ENCODE measurements at regions not wholly inside any gene's neighbourhood (a gene's known extent, or its start where the extent isn't known, plus 50 kb on each side); places are given as distances from the start of the nearest gene placed in this dataset.

DNA sequence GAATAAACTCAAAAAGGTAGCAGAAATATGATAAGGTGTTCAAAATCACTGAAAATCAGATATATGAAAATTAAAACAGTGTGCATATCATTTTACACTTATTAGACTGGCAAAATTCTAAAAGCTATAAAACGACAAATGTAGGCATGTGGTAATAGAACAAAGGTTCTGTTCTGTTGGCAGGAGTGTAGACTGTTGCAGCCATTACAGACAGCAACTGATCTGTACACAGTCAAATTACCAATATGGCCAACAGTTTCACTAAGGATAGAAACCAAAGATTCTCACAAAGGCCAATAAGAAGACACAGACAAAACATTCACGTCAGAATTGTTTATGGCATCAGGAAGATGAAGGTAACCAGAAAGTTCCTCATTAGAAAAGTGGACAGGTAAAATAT lies 112.8 kb upstream of the PLS3 start:
- TF ChIP-seq, protein P1, sequence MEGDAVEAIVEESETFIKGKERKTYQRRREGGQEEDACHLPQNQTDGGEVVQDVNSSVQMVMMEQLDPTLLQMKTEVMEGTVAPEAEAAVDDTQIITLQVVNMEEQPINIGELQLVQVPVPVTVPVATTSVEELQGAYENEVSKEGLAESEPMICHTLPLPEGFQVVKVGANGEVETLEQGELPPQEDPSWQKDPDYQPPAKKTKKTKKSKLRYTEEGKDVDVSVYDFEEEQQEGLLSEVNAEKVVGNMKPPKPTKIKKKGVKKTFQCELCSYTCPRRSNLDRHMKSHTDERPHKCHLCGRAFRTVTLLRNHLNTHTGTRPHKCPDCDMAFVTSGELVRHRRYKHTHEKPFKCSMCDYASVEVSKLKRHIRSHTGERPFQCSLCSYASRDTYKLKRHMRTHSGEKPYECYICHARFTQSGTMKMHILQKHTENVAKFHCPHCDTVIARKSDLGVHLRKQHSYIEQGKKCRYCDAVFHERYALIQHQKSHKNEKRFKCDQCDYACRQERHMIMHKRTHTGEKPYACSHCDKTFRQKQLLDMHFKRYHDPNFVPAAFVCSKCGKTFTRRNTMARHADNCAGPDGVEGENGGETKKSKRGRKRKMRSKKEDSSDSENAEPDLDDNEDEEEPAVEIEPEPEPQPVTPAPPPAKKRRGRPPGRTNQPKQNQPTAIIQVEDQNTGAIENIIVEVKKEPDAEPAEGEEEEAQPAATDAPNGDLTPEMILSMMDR (conservative IDR thresholded peaks at IDR 0.05 in 1 of 2, IDR thresholded peaks at IDR 0.05 in 1 of 2; ENCODE audit: low read depth in 1 of 2, low read length in 2 of 2) = no peak
- no peak for TF ChIP-seq EZH2 (IDR thresholded peaks at IDR 0.05; ENCODE audit: low read length, missing control alignments)
- H3K9me3 ChIP-seq (ENCODE audit: control insufficient read depth, insufficient read depth, low read depth, low read length) = no peaks in the 10 kb centered on the region
- DNase-seq (ENCODE audit: low read depth in 2 of 2) = no peak
- no peaks in the 10 kb centered on the region for H3K79me2 ChIP-seq (ENCODE audit: control insufficient read depth, insufficient read depth, low read length)
- no peak overlapping the region for H2AFZ ChIP-seq (ENCODE audit: low read length)
- H3K36me3 ChIP-seq (ENCODE audit: control insufficient read depth, insufficient read depth, low read length) = no peaks in the 10 kb centered on the region
- H3K4me3 ChIP-seq (replicated peaks in 1 of 4; ENCODE audit: control extremely low read depth in 1 of 4, insufficient read depth in 1 of 4, low read depth in 3 of 4, low read length in 4 of 4) = no peak overlapping the region
- no peaks in the 10 kb centered on the region for H3K4me1 ChIP-seq (ENCODE audit: control insufficient read depth, extremely low read depth, insufficient read depth, low read length)
- H4K20me1 ChIP-seq (ENCODE audit: control insufficient read depth, extremely low read depth, insufficient read depth, low read length) = no peaks in the 10 kb centered on the region
- no peaks in the 10 kb centered on the region for H3K27me3 ChIP-seq (ENCODE audit: control insufficient read depth, insufficient read depth, low read length)
- no peak overlapping the region for H3K4me2 ChIP-seq (ENCODE audit: extremely low read depth, insufficient read depth, low read length)
- H3K27ac ChIP-seq (ENCODE audit: insufficient read depth, low read length) = no peak overlapping the region
- H3K9ac ChIP-seq (ENCODE audit: insufficient read depth, low read length) = no peak overlapping the region

DNA sequence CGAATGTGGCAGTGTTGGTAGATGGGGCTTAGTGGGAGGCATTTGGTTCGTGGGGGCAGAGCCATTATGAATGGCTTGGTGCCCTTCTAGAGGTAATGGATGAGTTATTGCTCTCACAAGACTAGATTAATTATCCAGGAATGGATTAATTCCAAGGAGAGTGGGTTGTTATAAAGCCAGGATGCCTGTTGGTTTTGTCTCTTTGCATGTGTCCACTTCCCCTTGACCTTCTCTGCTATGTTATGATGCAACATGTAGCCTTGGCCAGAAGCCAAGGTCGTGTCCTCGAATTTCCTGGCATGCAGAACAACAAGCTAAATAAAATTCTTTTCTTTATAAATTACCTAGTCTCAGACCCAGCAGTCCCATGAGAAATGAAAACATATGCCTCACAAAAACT lies 111.2 kb upstream of the PLS3 start:
- Histone ChIP-seq H3K27me3 (ENCODE audit: control insufficient read depth, insufficient read depth, low read length) (no peaks in the 10 kb centered on the region), H3K4me3 (replicated peaks in 1 of 4; ENCODE audit: control extremely low read depth in 1 of 4, insufficient read depth in 1 of 4, low read depth in 3 of 4, low read length in 4 of 4) (no peak overlapping the region), H3K9me3 (ENCODE audit: control insufficient read depth, insufficient read depth, low read depth, low read length) (no peaks in the 10 kb centered on the region), H3K79me2 (ENCODE audit: control insufficient read depth, insufficient read depth, low read length) (no peaks in the 10 kb centered on the region), H2AFZ (ENCODE audit: low read length) (no peak overlapping the region), H3K27ac (ENCODE audit: insufficient read depth, low read length) (no peak overlapping the region), H4K20me1 (ENCODE audit: control insufficient read depth, extremely low read depth, insufficient read depth, low read length) (no peaks in the 10 kb centered on the region), H3K36me3 (ENCODE audit: control insufficient read depth, insufficient read depth, low read length) (no peaks in the 10 kb centered on the region), H3K4me2 (ENCODE audit: extremely low read depth, insufficient read depth, low read length) (no peak overlapping the region), H3K9ac (ENCODE audit: insufficient read depth, low read length) (no peak overlapping the region), H3K4me1 (ENCODE audit: control insufficient read depth, extremely low read depth, insufficient read depth, low read length) (no peaks in the 10 kb centered on the region)
- no peak for TF ChIP-seq EZH2 (IDR thresholded peaks at IDR 0.05; ENCODE audit: low read length, missing control alignments)
- TF ChIP-seq, protein P1 (conservative IDR thresholded peaks at IDR 0.05 in 1 of 2, IDR thresholded peaks at IDR 0.05 in 1 of 2; ENCODE audit: low read depth in 1 of 2, low read length in 2 of 2) = no peak
- peak; percentile 56 to 66 for DNase-seq (ENCODE audit: low read depth in 2 of 2)

DNA sequence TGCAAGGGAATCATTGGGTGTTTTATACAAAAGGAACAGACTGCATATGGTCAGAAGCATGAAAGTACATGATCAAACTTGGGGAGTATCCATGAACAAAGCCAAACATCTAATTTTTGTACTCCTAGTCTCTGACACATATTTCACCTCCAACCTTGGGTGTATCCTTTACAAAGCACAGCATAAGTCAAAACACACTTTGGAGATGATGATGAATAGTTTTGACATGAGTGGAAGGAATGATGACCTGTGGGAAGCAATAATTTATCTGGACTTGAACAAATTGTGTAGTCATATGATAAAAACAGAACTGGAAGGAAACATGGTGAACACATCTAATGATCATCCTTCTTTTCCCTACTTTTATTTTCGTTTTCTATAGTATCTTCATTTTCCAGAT lies 108.7 kb upstream of the PLS3 start:
- H3K36me3 ChIP-seq (ENCODE audit: control insufficient read depth, insufficient read depth, low read length) = no peaks in the 10 kb centered on the region
- H3K9ac ChIP-seq (ENCODE audit: insufficient read depth, low read length) = no peak overlapping the region
- no peak overlapping the region for H3K4me2 ChIP-seq (ENCODE audit: extremely low read depth, insufficient read depth, low read length)
- H3K79me2 ChIP-seq (ENCODE audit: control insufficient read depth, insufficient read depth, low read length) = no peaks in the 10 kb centered on the region
- no peaks in the 10 kb centered on the region for H3K9me3 ChIP-seq (ENCODE audit: control insufficient read depth, insufficient read depth, low read depth, low read length)
- H3K4me1 ChIP-seq (ENCODE audit: control insufficient read depth, extremely low read depth, insufficient read depth, low read length) = no peaks in the 10 kb centered on the region
- H3K27ac ChIP-seq (ENCODE audit: insufficient read depth, low read length) = no peak overlapping the region
- no peak overlapping the region for H2AFZ ChIP-seq (ENCODE audit: low read length)
- TF ChIP-seq EZH2 (IDR thresholded peaks at IDR 0.05; ENCODE audit: low read length, missing control alignments) = no peak
- TF ChIP-seq, protein P1 (conservative IDR thresholded peaks at IDR 0.05 in 1 of 2, IDR thresholded peaks at IDR 0.05 in 1 of 2; ENCODE audit: low read depth in 1 of 2, low read length in 2 of 2) = no peak
- peak in 1 of 2 donors; percentile 39 for DNase-seq (ENCODE audit: low read depth in 2 of 2)
- no peaks in the 10 kb centered on the region for H4K20me1 ChIP-seq (ENCODE audit: control insufficient read depth, extremely low read depth, insufficient read depth, low read length)
- H3K4me3 ChIP-seq (replicated peaks in 1 of 4; ENCODE audit: control extremely low read depth in 1 of 4, insufficient read depth in 1 of 4, low read depth in 3 of 4, low read length in 4 of 4) = no peak overlapping the region
- H3K27me3 ChIP-seq (ENCODE audit: control insufficient read depth, insufficient read depth, low read length) = no peaks in the 10 kb centered on the region
